ENCODE measurements at regions not wholly inside any gene's neighbourhood (a gene's known extent, or its start where the extent isn't known, plus 50 kb on each side); places are given as distances from the start of the nearest gene placed in this dataset.

DNA sequence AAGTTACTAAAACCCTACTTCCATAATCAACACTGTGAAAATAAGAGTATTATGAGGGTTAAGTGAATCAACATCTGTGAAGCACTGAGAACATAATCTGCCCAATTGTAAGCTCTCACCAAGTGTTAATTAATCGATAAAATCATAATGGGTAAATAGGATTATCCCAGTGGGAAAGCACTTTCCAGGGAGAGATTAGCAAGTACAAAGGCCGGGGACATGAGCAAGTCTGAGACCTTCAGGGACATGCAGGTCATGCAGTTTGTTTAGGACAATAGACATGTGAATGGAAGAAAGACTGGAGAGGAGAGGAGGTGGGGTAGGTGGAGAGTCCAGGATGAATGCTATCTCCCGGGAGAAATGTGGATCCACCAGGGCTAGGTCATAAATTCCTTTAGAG, 57.8 kb upstream of the FIBIN start:
- TF ChIP-seq, protein P1, sequence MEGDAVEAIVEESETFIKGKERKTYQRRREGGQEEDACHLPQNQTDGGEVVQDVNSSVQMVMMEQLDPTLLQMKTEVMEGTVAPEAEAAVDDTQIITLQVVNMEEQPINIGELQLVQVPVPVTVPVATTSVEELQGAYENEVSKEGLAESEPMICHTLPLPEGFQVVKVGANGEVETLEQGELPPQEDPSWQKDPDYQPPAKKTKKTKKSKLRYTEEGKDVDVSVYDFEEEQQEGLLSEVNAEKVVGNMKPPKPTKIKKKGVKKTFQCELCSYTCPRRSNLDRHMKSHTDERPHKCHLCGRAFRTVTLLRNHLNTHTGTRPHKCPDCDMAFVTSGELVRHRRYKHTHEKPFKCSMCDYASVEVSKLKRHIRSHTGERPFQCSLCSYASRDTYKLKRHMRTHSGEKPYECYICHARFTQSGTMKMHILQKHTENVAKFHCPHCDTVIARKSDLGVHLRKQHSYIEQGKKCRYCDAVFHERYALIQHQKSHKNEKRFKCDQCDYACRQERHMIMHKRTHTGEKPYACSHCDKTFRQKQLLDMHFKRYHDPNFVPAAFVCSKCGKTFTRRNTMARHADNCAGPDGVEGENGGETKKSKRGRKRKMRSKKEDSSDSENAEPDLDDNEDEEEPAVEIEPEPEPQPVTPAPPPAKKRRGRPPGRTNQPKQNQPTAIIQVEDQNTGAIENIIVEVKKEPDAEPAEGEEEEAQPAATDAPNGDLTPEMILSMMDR (IDR thresholded peaks at IDR 0.05), result no peak
- TF ChIP-seq POLR2AphosphoS5 (IDR thresholded peaks at IDR 0.05), result no peak
- TF ChIP-seq EP300 (IDR thresholded peaks at IDR 0.05), result no peak
- no peak for TF ChIP-seq POLR2A (IDR thresholded peaks at IDR 0.05)
